Adrenal gland (tissue), 9 donors: ENCODE measurements at regions not wholly inside any gene's neighbourhood (a gene's known extent, or its start where the extent isn't known, plus 50 kb on each side); places are given as distances from the start of the nearest gene placed in this dataset.

Experiments
- DNase-seq, 7 donors: peaks; one replicate each; pipeline ENCODE4 v3.0.0-alpha.2; 2019 to 2020
- H3K27ac ChIP-seq, 5 donors: fragments of 200-600 bp; sonication (generic) in 4 of 5; 1 replicate in 3 of 5; 2 replicates in 2 of 5; pipeline versions ENCODE4 v1.5.1 to v1.8.0; 2016 to 2020; ENCODE audit warnings: mild to moderate bottlenecking in 1 of 5
- H3K27me3 ChIP-seq: fragments of 200-600 bp; 2 replicates; pipeline ENCODE4 v1.8.0; 2021
- H3K36me3 ChIP-seq, 2 donors: fragments of 200-600 bp; replicated peaks in 1 of 2; 1 replicate in 1 of 2; 2 replicates in 1 of 2; pipeline versions ENCODE4 v1.5.1 to v1.8.0; 2018 to 2022
- H3K4me1 ChIP-seq, 2 donors: fragments of 200-600 bp; replicated peaks in 1 of 2; 1 replicate in 1 of 2; 2 replicates in 1 of 2; pipeline versions ENCODE4 v1.5.1 to v1.8.0; 2018 to 2021
- H3K4me3 ChIP-seq, 4 donors: fragments of 200-600 bp; sonication (generic) in 3 of 4; one replicate each; pipeline ENCODE4 v1.5.1; 2016 to 2018
- H3K9me3 ChIP-seq, 3 donors: fragments of 200-600 bp; sonication (generic) in 1 of 3; replicated peaks in 1 of 3; 1 replicate in 2 of 3; 2 replicates in 1 of 3; pipeline versions ENCODE4 v1.5.1 to v1.8.0; 2016 to 2021
- CTCF ChIP-seq, 6 experiments: fragments of 450-650 bp in 4 of 6; fragments of 200-600 bp in 2 of 6; sonication (generic) in 1 of 6; IDR thresholded peaks; 1 replicate in 5 of 6; 2 replicates in 1 of 6; pipeline versions ENCODE4 v1.5.1 to v1.8.0; 2016 to 2021; ENCODE audit warnings: antibody characterized with exemption in 6 of 6, mild to moderate bottlenecking in 2 of 6, moderate library complexity in 1 of 6
- POLR2A ChIP-seq, 2 donors: fragments of 450-650 bp; IDR thresholded peaks; one replicate each; pipeline ENCODE4 v1.6.1; 2017; ENCODE audit warnings: antibody characterized with exemption in 2 of 2, mild to moderate bottlenecking in 2 of 2, moderate library complexity in 1 of 2
- WGBS, 4 donors: extraction: QIAGEN DNeasy Blood & Tissue Kit in 2 of 4; methylation state at CpG; one replicate each; pipeline versions ENCODE4 v1.1.5 to v1.1.7; 2013 to 2017; 5-methylcytosine and 5-hydroxymethylcytosine counted together
- intact Hi-C, 2 donors: fragments of 100-400 bp; cut with DNase I; formaldehyde crosslinking; loops; one replicate each; pipeline versions ENCODE4 v1.14.1 to v1.15.0; 2022 to 2023
- donor health status: healthy with polysubstance abuse.
- donor health status: Bipolar disorder and iron deficiency.
- donor health status: DM: yes; HTN: yes; CAD: no.
- donor health status: DM: no; HTN: no; CAD: no.
- donor health status: DM: no; HTN: no; CAD: no.

GRCh38 chr5:2582106-2582505 is 169.4 kb downstream of the IRX2 start:
- TF ChIP-seq POLR2A (IDR thresholded peaks at IDR 0.05) (no peak), CTCF (IDR thresholded peaks at IDR 0.05) (no peak)
- no peaks in the 10 kb centered on the region for H3K27me3 ChIP-seq
- intact Hi-C loops, result no loop called here
- H3K27ac ChIP-seq, result no peak overlapping the region
- no peak for DNase-seq
- no peaks in the 10 kb centered on the region for H3K4me1 ChIP-seq
- WGBS, 4 donors, result 77 to 81% (median 78%) methylated on average over 6 to 7 of the region's 7 CpGs
- H3K9me3 ChIP-seq, result no peaks in the 10 kb centered on the region
- no peak overlapping the region for H3K4me3 ChIP-seq
- no peaks in the 10 kb centered on the region for H3K36me3 ChIP-seq

GRCh38 chr5:2581418-2581817 is 170.1 kb downstream of the IRX2 start:
- intact Hi-C loops, result no loop called here
- no peaks in the 10 kb centered on the region for H3K4me1 ChIP-seq
- no peak overlapping the region for H3K4me3 ChIP-seq
- TF ChIP-seq CTCF (IDR thresholded peaks at IDR 0.05), result no peak
- no peak for TF ChIP-seq POLR2A (IDR thresholded peaks at IDR 0.05)
- no peak overlapping the region for H3K27ac ChIP-seq
- no peaks in the 10 kb centered on the region for H3K9me3 ChIP-seq
- no peak for DNase-seq
- H3K27me3 ChIP-seq, result no peaks in the 10 kb centered on the region
- WGBS, 4 donors, result 79 to 83% (median 81%) methylated on average over 5 of the region's 5 CpGs
- H3K36me3 ChIP-seq, result no peaks in the 10 kb centered on the region

- Histone ChIP-seq H3K36me3 (no peaks in the 10 kb centered on the region), H3K9me3 (no peaks in the 10 kb centered on the region), H3K4me3 (no peak overlapping the region), H3K27me3 (no peaks in the 10 kb centered on the region), H3K27ac (no peak overlapping the region), H3K4me1 (no peaks in the 10 kb centered on the region)
- intact Hi-C loops, result no loop called here
- no peak for DNase-seq
- 49 to 57% (median 52%) methylated on average over 5 of the region's 5 CpGs for WGBS, 4 donors
- no peak for TF ChIP-seq POLR2A (IDR thresholded peaks at IDR 0.05)
Observed at GRCh38 chr5:2579126-2579525, 172.4 kb downstream of the IRX2 start.

- Histone ChIP-seq H3K4me3 (no peak overlapping the region), H3K27ac (no peak overlapping the region), H3K9me3 (no peaks in the 10 kb centered on the region), H3K4me1 (no peaks in the 10 kb centered on the region), H3K36me3 (no peaks in the 10 kb centered on the region), H3K27me3 (no peaks in the 10 kb centered on the region)
- intact Hi-C loops, result no loop called here
- 78 to 100% (median 79%) methylated on average over 1 to 12 of the region's 12 CpGs for WGBS, 4 donors
- no peak for DNase-seq
- no peak for TF ChIP-seq POLR2A (IDR thresholded peaks at IDR 0.05)
- TF ChIP-seq CTCF (IDR thresholded peaks at IDR 0.05), result no peak
Observed at GRCh38 chr5:2577312-2578036, 174.0 kb downstream of the IRX2 start.

- DNase-seq, result no peak
- intact Hi-C loops, result no loop called here
- H3K27me3 ChIP-seq, result no peaks in the 10 kb centered on the region
- no peak overlapping the region for H3K27ac ChIP-seq
- TF ChIP-seq CTCF (IDR thresholded peaks at IDR 0.05), result no peak
- TF ChIP-seq POLR2A (IDR thresholded peaks at IDR 0.05), result no peak
- no peaks in the 10 kb centered on the region for H3K36me3 ChIP-seq
- no peaks in the 10 kb centered on the region for H3K9me3 ChIP-seq
- 56 to 65% (median 62%) methylated on average over 8 to 11 of the region's 11 CpGs for WGBS, 4 donors
- no peak overlapping the region for H3K4me3 ChIP-seq
- no peaks in the 10 kb centered on the region for H3K4me1 ChIP-seq
Observed at GRCh38 chr5:2576823-2577222, 174.7 kb downstream of the IRX2 start.
